Inflammatory macrophage treated with lipopolysaccharide for 1 hour (primary cell): ENCODE measurements at regions not wholly inside any gene's neighbourhood (a gene's known extent, or its start where the extent isn't known, plus 50 kb on each side); places are given as distances from the start of the nearest gene placed in this dataset.

Experiments used
- DNase-seq, 2 donors: peaks; one replicate each; pipeline ENCODE4 v3.0.0-alpha.2; 2020 to 2022

DNA sequence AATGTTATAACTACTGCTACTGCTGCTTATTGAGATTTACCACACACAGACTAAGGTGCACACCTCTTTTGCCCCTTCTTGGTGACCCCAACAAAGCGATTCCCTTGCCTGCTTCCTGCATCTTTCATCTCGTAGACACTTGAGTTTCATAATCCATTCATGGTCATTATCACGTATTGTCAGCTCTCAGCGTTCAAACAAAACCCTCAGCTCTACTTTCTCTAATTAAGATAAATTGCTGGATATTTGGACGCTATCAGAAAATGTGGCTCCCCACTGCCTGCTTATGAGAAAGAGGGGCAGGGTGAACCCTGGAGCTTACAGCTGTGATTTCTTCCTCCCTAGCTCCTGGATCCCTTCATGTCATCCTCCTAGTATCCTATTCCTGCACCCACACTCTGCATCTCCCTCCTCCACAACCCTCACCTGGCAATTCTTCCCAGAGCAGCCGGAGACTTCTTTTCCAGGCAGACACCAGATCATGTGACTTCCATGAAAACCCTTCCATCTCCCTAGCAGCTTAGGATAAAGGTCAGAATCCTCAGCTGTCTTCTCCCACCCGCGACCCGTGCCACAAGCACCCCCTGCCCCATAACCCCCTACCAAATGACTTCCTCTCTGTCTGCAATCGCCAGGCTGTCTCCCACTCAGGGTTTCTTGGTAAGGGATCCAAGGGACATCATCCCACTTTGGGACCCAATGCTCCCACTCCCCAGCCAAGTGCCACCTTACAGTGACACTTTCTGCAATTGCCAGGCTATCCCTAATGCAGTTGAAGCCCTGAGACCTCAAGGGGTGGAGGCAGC lies 146.5 kb downstream of the NSG2 start:
- DNase-seq: no peak

DNA sequence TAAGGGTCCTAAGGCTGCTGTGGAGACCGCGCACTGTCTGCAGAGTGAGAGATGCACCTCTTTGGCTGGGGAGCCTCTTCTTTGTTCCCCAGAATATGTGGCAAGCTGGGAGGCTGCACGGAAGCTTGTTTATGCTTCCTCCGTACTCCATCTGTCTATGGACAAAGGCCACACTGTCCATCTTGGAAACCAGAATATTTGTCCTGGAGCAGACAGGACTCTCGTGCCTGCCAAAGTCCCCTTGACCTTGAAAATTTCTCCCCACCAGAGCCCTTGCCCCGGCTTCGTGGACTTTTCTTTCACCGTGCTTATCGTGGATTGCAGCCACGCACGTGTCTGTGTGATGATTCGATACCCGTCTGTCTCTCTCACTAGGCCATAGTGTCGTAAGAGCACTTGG lies 147.4 kb downstream of the NSG2 start:
- no peak for DNase-seq

DNA sequence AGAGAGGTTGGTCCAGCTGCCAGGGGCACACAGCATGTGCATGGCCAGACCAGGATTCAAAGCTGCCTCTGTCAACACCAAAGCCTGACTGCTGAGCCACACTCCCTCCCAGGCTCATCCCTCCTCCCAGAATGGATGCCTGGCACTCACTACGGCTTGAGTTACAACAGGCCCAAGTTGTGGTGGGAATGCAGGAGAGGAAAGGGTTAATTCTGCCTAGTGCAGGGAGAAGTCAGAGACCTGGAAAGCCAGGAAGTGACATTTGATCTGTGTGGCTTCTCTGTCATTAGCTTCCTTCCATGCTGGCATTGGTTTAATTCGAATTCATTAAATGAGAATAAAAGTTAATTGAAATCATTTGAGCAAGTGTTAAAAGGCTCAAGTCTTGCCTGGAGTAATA lies 150.0 kb downstream of the NSG2 start:
- DNase-seq: no peak

DNA sequence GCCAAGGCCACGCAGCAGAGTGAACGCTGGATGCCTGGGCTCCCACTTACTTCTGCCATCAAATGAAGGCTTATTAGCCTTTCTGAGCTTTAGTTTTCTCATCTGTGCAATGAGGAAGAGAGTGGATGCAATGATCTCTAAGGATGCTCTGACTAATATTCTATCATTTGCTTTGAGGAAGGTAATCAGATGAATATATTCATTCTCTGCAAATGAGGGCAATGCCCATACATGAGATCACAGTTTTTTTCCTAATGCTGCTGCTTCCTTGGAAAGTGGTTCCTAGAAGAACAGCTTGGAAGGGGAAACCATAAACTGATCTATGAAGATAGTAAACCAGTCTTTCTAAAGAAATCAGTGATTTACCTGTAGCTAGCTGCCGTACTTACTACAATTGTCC lies 152.4 kb downstream of the NSG2 start:
- DNase-seq: no peak

DNA sequence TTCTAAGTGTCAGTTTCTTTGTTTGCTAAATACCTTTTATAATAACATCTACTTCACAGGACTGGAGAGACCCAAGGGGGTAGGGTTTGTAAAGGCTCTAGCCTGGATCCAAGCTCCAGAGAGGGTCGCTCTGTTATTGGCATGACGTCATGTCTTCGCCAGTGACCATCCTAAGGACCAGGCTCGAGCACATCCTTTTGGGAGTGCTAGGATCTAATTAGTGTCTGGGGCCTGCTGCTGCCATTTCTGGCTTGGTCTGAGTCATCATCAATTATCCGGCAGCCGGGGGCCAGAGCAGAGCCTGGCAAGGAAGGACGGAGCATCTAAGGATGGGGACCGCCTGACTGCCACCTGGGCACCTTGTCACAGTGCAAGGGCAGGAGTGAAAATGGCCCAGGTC lies 153.0 kb downstream of the NSG2 start:
- no peak for DNase-seq

DNA sequence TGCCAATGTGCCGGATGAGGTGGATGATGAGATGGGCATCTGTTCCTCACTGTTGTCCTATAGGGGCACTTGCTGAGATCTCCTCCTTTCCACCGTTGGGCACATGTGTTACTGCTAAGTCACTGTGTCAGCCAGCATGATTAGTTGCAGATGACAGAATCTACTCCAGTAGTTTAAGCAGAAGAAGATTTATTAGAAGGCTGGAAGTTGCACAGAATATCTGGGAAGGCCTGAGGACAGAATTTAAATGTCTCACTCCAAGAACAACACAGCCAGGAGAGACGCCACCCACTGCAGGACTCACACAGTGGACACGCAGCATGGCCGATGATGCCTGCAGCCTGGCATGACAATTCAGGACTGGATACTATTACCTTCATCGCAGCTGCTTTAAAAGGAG lies 157.5 kb downstream of the NSG2 start:
- DNase-seq: no peak

DNA sequence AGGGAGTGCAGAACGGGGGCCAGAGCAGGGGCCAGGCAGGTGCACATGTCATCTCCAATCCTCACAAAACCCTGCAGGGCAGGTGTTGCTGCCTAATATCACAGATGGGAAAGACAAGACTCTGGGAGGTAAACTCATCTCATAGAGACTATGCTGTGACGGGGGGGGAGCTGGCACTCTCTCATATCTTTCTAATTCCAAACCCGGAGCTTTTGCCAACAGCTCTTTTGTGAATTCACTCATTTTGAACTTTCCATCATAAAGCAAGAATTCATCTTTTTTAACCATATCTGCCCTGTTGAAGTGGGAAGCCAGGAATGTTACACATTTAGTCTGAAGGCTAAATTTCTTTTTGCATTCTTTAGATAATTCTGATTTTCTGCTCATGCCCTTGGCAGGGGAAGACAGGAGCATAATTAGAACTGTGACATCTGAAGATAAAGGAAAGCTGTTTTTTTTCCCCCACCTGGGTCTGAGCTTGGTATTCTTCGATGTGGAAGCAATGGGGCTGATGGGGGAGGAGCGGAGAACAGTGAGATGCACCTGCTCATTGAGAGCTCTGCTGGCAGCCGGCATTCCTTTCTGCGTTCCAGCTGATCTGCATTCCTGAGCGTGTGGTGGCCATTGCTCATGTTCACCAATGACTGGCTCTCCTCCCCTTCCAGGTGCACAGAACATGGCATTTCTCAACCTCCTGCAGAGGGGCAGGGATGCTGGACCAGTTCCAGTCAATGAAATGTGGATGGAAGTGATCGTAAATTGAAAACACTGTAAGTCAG lies 159.2 kb downstream of the NSG2 start:
- DNase-seq: no peak

DNA sequence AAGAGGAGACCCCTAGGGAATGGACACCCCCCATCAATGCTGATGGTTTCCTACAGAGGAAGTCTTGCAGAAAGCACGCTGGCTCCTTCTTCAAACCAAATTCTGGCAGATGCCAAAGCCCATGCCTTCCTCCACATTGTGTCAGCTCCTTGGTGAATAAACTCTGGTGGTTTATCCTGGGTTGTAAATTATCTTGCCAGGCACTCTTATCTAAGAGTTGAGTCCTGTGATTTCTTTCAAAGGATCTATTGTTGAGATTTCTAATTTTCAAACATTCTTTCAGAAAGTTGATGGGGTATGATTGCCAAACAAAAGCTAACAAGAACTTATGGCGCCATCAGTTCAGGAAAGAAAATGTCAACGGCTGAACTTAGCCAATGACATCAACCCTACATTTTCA lies 160.4 kb downstream of the NSG2 start:
- no peak for DNase-seq

DNA sequence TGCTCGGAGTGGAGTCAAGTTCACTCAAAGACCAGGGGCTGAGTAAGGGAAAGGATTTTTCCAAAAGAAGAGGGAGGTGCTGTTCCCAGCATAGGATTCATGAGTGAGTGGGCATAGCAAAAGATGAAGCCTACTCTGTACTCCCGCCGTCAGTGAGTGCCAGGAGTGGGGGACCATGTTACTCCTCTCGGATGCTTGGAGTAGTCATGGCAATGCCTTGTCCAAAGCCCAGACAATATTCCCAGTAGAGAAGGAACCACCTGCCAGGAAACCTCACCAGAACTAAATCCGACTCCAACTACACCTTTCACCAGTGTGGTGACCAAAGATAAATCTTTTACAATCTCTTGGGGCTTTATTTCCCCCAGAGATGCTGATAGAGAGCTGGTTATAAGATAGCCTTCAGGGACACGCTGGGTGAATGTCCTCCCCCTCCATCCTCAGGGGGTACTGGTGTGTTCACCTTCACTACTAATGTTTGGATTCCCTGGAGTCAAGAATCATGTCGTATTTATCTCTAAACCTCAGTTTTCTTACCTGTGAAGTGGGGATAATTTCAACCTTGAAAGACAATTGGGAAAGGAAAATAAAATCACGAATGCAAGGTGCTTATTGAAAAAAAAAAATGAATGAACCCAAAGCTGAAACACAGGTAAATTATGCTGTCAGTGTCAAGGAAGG lies 165.2 kb downstream of the NSG2 start:
- DNase-seq: no peak

DNA sequence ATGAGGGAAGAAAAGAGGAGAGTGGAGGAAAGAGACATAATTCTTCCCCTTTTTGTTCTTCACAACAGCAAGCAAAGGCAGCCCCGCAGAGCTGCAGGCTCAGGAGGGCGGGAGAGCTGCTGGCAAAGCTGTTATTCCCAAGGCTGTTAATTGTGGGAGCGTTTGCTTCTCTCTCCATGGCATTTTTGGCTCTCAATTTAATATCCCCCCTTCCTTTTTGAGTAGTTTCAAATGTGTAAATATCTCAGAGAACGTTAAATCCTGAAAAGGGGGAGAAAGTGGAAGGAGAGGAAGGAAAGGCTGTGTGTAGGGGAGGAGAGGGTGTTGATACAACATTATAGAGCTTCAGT lies 165.7 kb downstream of the NSG2 start:
- no peak for DNase-seq

DNA sequence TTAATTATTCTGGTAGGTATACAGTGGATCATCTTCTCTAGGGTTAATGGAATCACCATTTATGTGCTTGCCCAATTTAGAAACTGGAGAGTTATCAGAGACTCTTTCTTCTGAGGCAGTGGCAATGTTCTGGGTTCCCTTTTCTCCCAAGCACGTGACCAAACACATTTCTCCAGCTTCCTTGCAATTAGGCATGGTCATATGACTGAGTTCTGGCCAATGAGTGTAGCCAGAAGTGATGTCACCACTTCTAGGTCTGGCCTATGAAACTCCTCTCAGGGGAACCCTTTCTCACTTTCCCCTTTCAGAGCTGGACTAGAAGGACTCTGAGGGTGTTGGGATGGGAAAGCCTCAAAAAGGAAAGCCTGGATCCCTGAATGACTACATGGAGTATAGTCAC lies 172.0 kb downstream of the NSG2 start:
- no peak for DNase-seq

DNA sequence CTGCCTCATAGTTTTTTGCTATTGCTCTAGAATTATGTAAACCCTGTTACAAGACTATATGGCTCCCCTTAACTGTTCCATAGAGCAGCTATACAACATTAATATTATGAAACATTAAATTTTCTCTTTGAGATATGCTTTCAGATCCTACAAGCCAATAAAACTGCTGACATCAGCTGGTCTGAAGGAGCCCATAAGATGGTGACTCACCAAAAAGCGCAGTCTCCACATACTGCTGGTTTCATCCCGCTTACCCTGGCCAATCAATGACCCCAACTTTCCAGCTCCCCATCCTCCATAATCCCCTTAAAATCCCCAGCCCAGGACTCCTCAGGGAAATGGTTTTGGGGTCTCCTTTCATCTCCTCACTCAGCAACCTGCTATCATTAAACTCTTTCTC lies 172.7 kb downstream of the NSG2 start:
- no peak for DNase-seq

DNA sequence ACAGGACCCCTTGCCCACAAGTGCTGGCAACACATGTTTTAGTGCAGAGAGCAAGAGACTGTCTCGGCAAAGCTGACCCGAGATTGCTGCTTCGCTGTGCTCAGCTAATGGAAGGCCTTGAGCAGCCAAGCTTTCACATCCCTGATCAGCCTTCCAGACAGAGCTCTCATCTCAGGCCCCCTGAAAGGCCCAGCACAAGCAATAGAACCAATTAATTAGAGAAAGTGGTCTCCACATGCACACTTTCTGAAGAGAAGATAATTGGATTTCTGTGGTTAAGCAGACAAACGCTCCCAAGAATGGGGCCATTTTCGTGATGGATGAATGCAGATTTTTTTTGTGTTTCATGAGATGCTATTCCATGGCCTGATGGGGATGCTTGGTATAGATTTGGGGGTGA lies 174.9 kb downstream of the NSG2 start:
- DNase-seq: no peak

DNA sequence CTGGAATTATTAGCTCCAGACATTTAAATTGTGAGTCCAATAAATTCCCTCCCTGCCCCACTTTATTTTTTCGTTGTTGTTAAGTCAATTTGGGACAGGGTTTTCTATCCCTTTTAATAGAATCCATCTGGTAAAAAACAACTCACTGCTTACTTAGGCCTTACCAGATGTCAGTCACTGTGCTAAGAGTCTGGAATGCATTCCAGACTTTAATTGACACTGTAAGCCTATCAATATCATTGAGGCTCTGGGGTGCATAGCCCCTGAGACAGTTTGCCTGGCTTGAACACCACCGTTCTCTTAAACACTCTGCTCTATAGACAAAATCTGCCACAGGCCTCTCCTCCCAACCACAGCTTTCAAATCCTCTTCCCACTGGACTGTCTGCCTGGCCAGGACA lies 175.9 kb downstream of the NSG2 start:
- no peak for DNase-seq

DNA sequence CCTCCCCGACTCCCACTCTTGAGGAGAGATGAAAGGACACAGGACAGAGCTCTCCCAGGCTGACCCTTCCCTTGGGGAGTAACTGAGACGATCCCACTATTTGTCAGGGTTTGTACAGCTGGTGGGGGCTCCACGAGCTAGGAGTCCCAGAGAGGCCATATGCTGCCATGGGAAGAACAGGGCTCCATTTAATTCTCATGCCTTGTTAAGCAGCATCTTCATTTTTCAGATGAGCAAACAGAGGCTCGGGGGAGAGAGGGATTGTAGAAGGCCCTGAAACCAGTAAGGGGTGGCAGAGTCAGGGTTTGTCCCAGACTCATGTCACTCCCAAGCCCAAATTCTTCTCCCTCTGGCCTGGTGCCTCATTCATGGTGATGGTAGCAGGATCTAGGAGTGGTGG lies 176.4 kb downstream of the NSG2 start:
- DNase-seq: no peak

DNA sequence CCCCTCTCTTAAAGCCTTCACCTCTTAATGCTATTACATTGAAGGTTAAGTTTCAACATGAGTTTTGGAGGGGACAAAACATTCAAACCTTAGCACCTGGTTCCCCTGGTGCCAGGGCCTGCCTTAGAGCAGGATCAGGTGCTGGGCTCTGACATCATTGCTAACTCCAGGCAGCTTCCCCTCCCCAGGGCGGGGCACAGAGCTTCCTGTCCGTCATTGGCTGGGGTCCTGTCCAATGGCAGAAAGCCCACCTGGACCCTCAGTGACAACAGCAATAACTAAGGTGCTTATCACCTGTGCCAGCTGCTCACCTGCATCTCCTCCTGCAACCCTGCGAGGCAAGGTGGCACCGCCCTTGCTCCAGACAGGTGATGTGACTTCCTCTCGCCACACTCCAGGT lies 177.4 kb downstream of the NSG2 start:
- no peak for DNase-seq

DNA sequence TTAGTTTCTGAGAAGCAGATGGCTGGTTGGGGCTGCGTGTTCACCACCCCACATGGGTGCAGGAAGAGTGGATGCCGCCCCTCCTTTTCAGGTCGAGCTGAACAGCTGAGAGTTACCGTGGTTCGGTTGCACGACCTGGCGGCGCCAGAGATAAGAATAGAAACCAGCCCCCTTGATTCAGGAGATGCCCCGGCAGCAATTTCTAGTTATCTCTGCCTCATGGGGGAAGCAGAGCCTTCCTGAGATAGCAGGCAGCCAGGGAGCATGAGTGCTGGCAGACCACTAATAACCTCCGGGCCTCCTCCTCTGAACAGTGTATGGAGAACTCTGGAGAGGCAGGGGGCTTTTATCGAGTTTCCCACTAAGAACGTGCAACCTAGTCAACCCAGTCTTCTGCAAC lies 177.8 kb downstream of the NSG2 start:
- DNase-seq: no peak

DNA sequence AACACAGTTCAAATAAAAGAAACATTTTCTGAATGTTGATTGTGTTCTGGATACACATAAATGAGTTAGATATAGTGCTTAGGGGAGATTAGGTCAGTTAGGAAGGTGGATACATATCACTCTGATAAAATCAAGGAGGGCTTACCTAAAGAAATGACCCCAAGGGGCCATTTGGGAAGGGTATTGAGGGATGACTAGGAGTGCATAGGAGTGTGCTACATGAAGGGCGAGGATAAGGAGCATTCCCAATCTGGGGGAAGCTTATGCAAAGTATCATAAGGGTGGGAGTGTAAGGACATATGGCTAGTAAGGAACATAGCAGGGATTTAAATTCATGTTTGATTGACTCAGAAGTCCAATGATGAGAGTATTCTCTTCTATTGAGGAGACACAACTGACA lies 183.6 kb downstream of the NSG2 start:
- DNase-seq: no peak

DNA sequence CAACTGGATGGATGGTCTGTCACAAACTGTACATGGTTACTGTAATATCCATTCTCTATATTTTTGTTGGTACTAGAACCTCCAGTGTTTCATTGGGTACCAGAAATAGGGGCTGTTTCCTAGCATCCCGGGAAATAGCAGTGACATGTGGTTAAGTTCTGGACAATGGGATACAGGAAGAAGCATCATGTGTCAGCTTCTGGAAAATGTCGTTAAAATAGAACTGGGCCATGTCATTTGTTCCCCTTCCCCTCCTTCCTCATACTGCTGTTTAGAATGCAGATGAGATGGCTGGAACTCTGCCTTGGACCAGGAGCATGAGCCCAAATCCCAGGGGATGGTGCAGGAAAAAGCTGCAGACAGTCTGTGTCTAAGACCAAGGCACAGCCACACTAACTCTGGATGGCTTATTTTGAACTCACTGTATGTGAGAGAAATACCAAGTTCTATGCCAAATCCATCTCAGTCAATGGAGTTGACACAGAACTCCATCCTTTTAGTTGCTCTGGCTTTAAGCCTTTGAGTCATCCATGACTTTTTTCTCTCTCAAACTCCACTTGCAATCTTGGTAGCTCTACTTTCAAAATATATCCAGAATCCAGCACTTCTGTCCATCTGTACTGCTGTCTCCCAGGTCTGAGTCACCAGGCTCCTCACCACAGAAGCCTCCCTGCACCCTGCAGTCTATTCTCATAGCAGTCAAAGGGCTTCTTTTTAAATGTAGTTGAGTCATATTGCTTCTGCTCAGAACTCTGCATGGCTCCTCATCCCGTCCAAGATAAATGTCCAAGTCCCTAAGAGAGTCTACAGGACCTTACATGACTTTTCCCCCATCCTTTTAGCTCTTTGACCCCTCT lies 184.2 kb downstream of the NSG2 start:
- DNase-seq: no peak

DNA sequence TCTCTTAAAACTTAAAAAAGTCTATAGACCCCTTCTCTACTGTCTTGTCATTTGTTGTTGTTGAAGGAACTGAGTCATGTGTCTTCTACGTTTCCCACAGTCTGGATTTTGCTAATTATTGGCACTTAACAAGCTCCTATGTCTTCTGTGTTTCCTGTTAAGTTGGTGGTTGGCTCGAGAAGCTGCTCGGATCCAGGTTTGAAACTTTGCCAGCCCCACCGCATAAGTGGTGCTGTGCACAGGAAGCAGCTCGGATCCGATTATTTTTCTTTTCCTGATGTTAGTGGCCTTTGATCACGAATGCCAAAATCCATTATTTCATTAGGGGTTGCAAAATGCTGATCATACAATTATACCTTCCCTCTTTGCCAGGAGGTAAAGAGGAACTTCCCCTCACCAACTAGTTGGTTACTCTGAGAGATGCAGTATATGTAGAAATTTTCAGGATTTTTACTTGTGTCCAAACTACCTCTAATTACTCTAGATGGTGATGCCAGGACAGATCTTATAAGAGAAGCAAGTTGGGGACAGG lies 186.5 kb downstream of the NSG2 start:
- no peak for DNase-seq

DNA sequence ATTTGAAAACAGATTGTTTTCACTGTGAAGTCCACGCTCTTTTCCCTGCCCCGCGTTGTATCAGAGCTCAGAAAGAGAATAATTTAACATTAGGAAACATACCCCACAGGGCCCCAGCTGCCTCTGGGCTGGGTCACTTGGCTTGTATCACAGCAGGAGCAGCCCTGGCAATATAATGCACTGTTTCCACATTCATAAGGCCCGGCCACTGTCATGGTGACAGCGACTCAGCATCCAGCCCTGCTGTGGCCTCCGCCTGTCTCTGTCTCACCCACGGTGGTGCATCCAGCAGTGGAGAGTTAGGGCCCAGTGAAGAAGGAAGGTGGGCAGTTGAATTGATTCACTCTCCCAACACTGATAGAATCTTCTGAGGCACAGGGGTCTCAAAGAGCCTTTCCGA lies 188.9 kb downstream of the NSG2 start:
- DNase-seq: no peak

DNA sequence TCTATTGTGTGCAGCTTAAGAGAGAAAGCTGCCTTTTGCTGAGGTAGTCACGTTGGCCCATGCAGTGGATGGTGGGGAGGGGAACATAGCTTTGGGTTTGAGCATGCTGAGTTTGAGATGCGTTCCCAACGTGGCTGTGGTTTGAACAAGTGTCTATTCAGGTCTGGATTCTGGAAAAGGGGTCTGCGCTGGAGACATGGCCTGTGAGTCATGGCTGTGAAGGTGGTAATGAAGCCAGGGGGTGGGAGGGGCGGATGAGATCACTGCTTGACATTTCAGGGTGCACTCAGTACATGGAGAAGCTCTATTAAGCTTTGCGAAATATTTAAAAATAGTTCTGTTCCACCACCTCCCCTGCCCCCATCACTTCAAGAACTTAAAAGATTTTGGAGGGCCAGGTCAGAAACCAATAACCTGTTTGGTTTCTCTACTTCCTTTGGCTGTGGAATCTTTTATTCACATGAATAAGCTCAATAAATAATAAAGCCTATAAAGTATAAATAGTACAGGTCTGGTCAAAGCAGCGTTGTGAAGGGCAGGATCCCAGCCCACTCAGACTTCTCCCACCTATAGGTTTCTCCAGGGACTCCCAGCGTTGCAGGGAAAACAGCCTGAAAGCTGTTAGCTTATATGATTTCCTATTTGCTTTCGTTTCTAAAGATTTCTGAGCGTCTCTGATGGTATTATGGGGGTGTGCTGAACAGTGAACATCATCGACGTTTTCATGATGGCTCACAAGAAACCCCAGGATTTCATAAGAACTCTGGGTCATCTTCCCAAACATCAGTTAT lies 189.9 kb downstream of the NSG2 start:
- no peak for DNase-seq
